NCI-H526 (cell line): ENCODE measurements at regions not wholly inside any gene's neighbourhood (a gene's known extent, or its start where the extent isn't known, plus 50 kb on each side); places are given as distances from the start of the nearest gene placed in this dataset.
"Not testable (repeated sequence)": the region's sequence is repeated elsewhere in the genome, so short reads cannot be mapped to it uniquely, and the experiment has no call there.

Experiments used
- DNase-seq, 2 experiments: peaks; one replicate each; lab custom pipeline; 2025; lab: John Stamatoyannopoulos, UW

GRCh38 chr10:113463777-113464176 lies 89.1 kb upstream of the HABP2 start:
- DNase-seq, result no peak

- DNase-seq, result no peak
Observed at GRCh38 chr10:113469796-113470195, 83.1 kb upstream of the HABP2 start.

GRCh38 chr10:113470372-113471240 lies 82.2 kb upstream of the HABP2 start:
- DNase-seq, result no peak

GRCh38 chr10:113471241-113471996 lies 81.4 kb upstream of the HABP2 start:
- DNase-seq, result no peak

- DNase-seq, result no peak
Observed at GRCh38 chr10:113473011-113473410, 79.8 kb upstream of the HABP2 start.

- no peak for DNase-seq
Observed at GRCh38 chr10:113473851-113474250, 79.0 kb upstream of the HABP2 start.

GRCh38 chr10:113474752-113475151 lies 78.1 kb upstream of the HABP2 start:
- no peak for DNase-seq

- DNase-seq, result no peak
Observed at GRCh38 chr10:113475381-113475807, 77.5 kb upstream of the HABP2 start.

- DNase-seq, result peak in 1 of 2 experiments; percentile 17
Observed at GRCh38 chr10:113476191-113476590, 76.7 kb upstream of the HABP2 start.

- DNase-seq, result no peak
Observed at GRCh38 chr10:113476673-113477072, 76.2 kb upstream of the HABP2 start.

GRCh38 chr10:113477451-113477850 lies 75.4 kb upstream of the HABP2 start:
- DNase-seq, result no peak

GRCh38 chr10:113479346-113480080 lies 73.3 kb upstream of the HABP2 start:
- DNase-seq, result no peak

- DNase-seq, result no peak
Observed at GRCh38 chr10:113480081-113480360, 72.8 kb upstream of the HABP2 start.

GRCh38 chr10:113480851-113481502 lies 71.9 kb upstream of the HABP2 start:
- no peak for DNase-seq

GRCh38 chr10:113484487-113484886 lies 68.4 kb upstream of the HABP2 start:
- DNase-seq, result no peak

GRCh38 chr10:113485736-113486135 lies 67.1 kb upstream of the HABP2 start:
- DNase-seq, result no peak

GRCh38 chr10:113486531-113486930 lies 66.3 kb upstream of the HABP2 start:
- DNase-seq, result no peak

- DNase-seq, result no peak
Observed at GRCh38 chr10:113487154-113487553, 65.7 kb upstream of the HABP2 start.

- no peak for DNase-seq
Observed at GRCh38 chr10:113488186-113488585, 64.7 kb upstream of the HABP2 start.

GRCh38 chr10:113489522-113489921 lies 63.3 kb upstream of the HABP2 start:
- DNase-seq, result not testable (repeated sequence)

GRCh38 chr10:113491967-113492565 lies 60.8 kb upstream of the HABP2 start:
- no peak for DNase-seq

GRCh38 chr10:113493195-113493594 lies 59.7 kb upstream of the HABP2 start:
- DNase-seq, result no peak
